CD4-positive, alpha-beta memory T cell (primary cell): ENCODE measurements at regions not wholly inside any gene's neighbourhood (a gene's known extent, or its start where the extent isn't known, plus 50 kb on each side); places are given as distances from the start of the nearest gene placed in this dataset.

ENCODE experiments used
- CTCF ChIA-PET: fragments of 350-600 bp; sonication (Branson Sonifier 250); formaldehyde crosslinking; loops from one replicate; lab custom pipeline; 2021; ENCODE audit warnings: inconsistent platforms; ENCODE audit not compliant: partially characterized antibody; lab: Charles Lee
- POLR2A ChIA-PET: fragments of 350-600 bp; sonication (Branson Sonifier 250); formaldehyde crosslinking; loops from one replicate; lab custom pipeline; 2021; ENCODE audit not compliant: partially characterized antibody; lab: Charles Lee
- DNase-seq, 5 donors: peaks; one replicate each; pipeline versions ENCODE4 v3.0.0 to v3.0.0-alpha.2; 2020 to 2022; ENCODE audit warnings: mixed read lengths in 1 of 5
- H3K27ac ChIP-seq: one replicate; pipeline ENCODE4 v1.7.0; 2013; ENCODE audit warnings: low read depth, low read length
- H3K27me3 ChIP-seq: 2 replicates; pipeline ENCODE4 v1.7.0; 2013; ENCODE audit warnings: mild to moderate bottlenecking, low read length, moderate library complexity; ENCODE audit not compliant: insufficient read depth
- H3K36me3 ChIP-seq: 2 replicates; pipeline ENCODE4 v1.7.0; 2013; ENCODE audit warnings: mild to moderate bottlenecking, low read length, moderate library complexity; ENCODE audit not compliant: insufficient read depth
- H3K4me1 ChIP-seq: 2 replicates; pipeline ENCODE4 v1.7.0; 2013; ENCODE audit warnings: mild to moderate bottlenecking, low read length, moderate library complexity; ENCODE audit not compliant: insufficient read depth
- H3K4me3 ChIP-seq, 2 donors: one replicate each; pipeline ENCODE4 v1.7.0; 2013; ENCODE audit warnings: low read length in 2 of 2, mild to moderate bottlenecking in 1 of 2
- H3K9me3 ChIP-seq, 2 donors: one replicate each; pipeline ENCODE4 v1.7.0; 2013; ENCODE audit warnings: low read length in 2 of 2, control low read depth in 1 of 2; ENCODE audit not compliant: control insufficient read depth in 1 of 2
- H3K27ac Mint-ChIP-seq, 7 donors: one replicate each; pipeline ENCODE4 v1.8.0; 2020 to 2021; ENCODE audit warnings: mixed read lengths in 7 of 7, mild to moderate bottlenecking in 6 of 7, inconsistent platforms in 3 of 7, moderate library complexity in 3 of 7
- H3K27me3 Mint-ChIP-seq, 2 donors: one replicate each; pipeline ENCODE4 v1.8.0; 2020 to 2021; ENCODE audit warnings: mixed read lengths in 2 of 2
- H3K36me3 Mint-ChIP-seq, 2 donors: one replicate each; pipeline ENCODE4 v1.8.0; 2020 to 2021; ENCODE audit warnings: mixed read lengths in 2 of 2, inconsistent platforms in 1 of 2, mild to moderate bottlenecking in 1 of 2
- H3K4me1 Mint-ChIP-seq, 4 donors: one replicate each; pipeline ENCODE4 v1.8.0; 2020 to 2021; ENCODE audit warnings: mixed read lengths in 4 of 4, mild to moderate bottlenecking in 1 of 4
- H3K4me3 Mint-ChIP-seq, 8 donors: one replicate each; pipeline ENCODE4 v1.8.0; 2020 to 2021; ENCODE audit warnings: mixed read lengths in 8 of 8, mild to moderate bottlenecking in 7 of 8, moderate library complexity in 6 of 8, inconsistent platforms in 3 of 8
- H3K9me3 Mint-ChIP-seq, 8 donors: one replicate each; pipeline ENCODE4 v1.8.0; 2020 to 2021; ENCODE audit warnings: mixed read lengths in 8 of 8, mild to moderate bottlenecking in 5 of 8, inconsistent platforms in 3 of 8, moderate library complexity in 1 of 8
- intact Hi-C: fragments of 100-400 bp; cut with micrococcal nuclease; formaldehyde crosslinking; loops from one replicate; pipeline ENCODE4 v1.15.1; 2023

GRCh38 chr1:17957588-17958267 lies 149.9 kb upstream of the IGSF21 start:
- Mint-ChIP-seq H3K4me3 (no peak overlapping the region), H3K27ac (no peak overlapping the region)
- CTCF ChIA-PET: no interaction called here

GRCh38 chr1:17958704-17959103 lies 148.9 kb upstream of the IGSF21 start:
- intact Hi-C loops: no loop called here
- no peaks in the 10 kb centered on the region for H3K9me3 Mint-ChIP-seq

More at GRCh38 chr1:17957588-17958267, 149.9 kb upstream of the IGSF21 start:
- Histone ChIP-seq H3K36me3 (no peaks in the 10 kb centered on the region), H3K9me3 (no peaks in the 10 kb centered on the region), H3K27me3 (no peaks in the 10 kb centered on the region), H3K4me3 (no peak overlapping the region), H3K4me1 (no peaks in the 10 kb centered on the region), H3K27ac (no peak overlapping the region)
- DNase-seq: no peak
- Mint-ChIP-seq H3K27me3 (peaks cover 10 to 18% of the 10 kb centered on the region in 2 donors), H3K4me1 (no peaks in the 10 kb centered on the region), H3K9me3 (no peaks in the 10 kb centered on the region), H3K36me3 (no peaks in the 10 kb centered on the region)
- intact Hi-C loops: no loop called here
- POLR2A ChIA-PET: no interaction called here

GRCh38 chr1:17963513-17963912 lies 144.1 kb upstream of the IGSF21 start:
- no peaks in the 10 kb centered on the region for H3K9me3 ChIP-seq
- peaks cover 0 to 7% (median 0%) of the 10 kb centered on the region in 8 donors for H3K9me3 Mint-ChIP-seq
- H3K27ac ChIP-seq: no peak overlapping the region
- POLR2A ChIA-PET: no interaction called here
- CTCF ChIA-PET: interaction anchor here (1.0 kb wide), 1 partner anchor 16 kb away, joined by 3 read pairs; no protein-coding TSS in a partner anchor
- no peak overlapping the region for H3K4me3 ChIP-seq
- no peak overlapping the region for H3K4me3 Mint-ChIP-seq
- no peaks in the 10 kb centered on the region for H3K4me1 ChIP-seq
- no peaks in the 10 kb centered on the region for H3K27me3 ChIP-seq
- H3K27me3 Mint-ChIP-seq: peaks cover 4 to 13% of the 10 kb centered on the region in 2 donors
- H3K36me3 ChIP-seq: no peaks in the 10 kb centered on the region
- intact Hi-C loops: no loop called here
- H3K4me1 Mint-ChIP-seq: no peaks in the 10 kb centered on the region
- no peaks in the 10 kb centered on the region for H3K36me3 Mint-ChIP-seq
- H3K27ac Mint-ChIP-seq: no peak overlapping the region
- no peak for DNase-seq

More at GRCh38 chr1:17958704-17959103, 148.9 kb upstream of the IGSF21 start:
- Histone ChIP-seq H3K27ac (no peak overlapping the region), H3K4me3 (no peak overlapping the region), H3K27me3 (no peaks in the 10 kb centered on the region), H3K9me3 (no peaks in the 10 kb centered on the region), H3K4me1 (no peaks in the 10 kb centered on the region), H3K36me3 (no peaks in the 10 kb centered on the region)
- Mint-ChIP-seq H3K4me1 (no peaks in the 10 kb centered on the region), H3K27me3 (peaks cover 5 to 12% of the 10 kb centered on the region in 2 donors), H3K4me3 (no peak overlapping the region), H3K36me3 (no peaks in the 10 kb centered on the region), H3K27ac (no peak overlapping the region)
- ChIA-PET POLR2A (no interaction called here), CTCF (no interaction called here)
- DNase-seq: no peak

GRCh38 chr1:17965515-17966100 lies 142.0 kb upstream of the IGSF21 start:
- H3K27me3 Mint-ChIP-seq: peaks cover 3 to 13% of the 10 kb centered on the region in 2 donors
- H3K27ac Mint-ChIP-seq: peak overlapping the region in 1 of 7 donors; percentile 78
- no peak overlapping the region for H3K27ac ChIP-seq
- no peak overlapping the region for H3K4me3 ChIP-seq
- DNase-seq: no peak
- no peaks in the 10 kb centered on the region for H3K4me1 ChIP-seq
- intact Hi-C loops: no loop called here
- H3K36me3 ChIP-seq: no peaks in the 10 kb centered on the region
- ChIA-PET POLR2A (no interaction called here), CTCF (no interaction called here)
- H3K4me3 Mint-ChIP-seq: no peak overlapping the region
- H3K9me3 Mint-ChIP-seq: peaks cover 0 to 7% (median 0%) of the 10 kb centered on the region in 8 donors
- H3K4me1 Mint-ChIP-seq: no peaks in the 10 kb centered on the region
- no peaks in the 10 kb centered on the region for H3K36me3 Mint-ChIP-seq
- no peaks in the 10 kb centered on the region for H3K9me3 ChIP-seq
- no peaks in the 10 kb centered on the region for H3K27me3 ChIP-seq

GRCh38 chr1:17966341-17966740 lies 141.3 kb upstream of the IGSF21 start:
- no peaks in the 10 kb centered on the region for H3K36me3 ChIP-seq
- H3K9me3 Mint-ChIP-seq: peaks cover 0 to 7% (median 0%) of the 10 kb centered on the region in 8 donors
- no peaks in the 10 kb centered on the region for H3K4me1 Mint-ChIP-seq
- intact Hi-C loops: no loop called here
- H3K4me3 Mint-ChIP-seq: no peak overlapping the region
- no peaks in the 10 kb centered on the region for H3K9me3 ChIP-seq
- ChIA-PET POLR2A (no interaction called here), CTCF (no interaction called here)
- H3K4me3 ChIP-seq: no peak overlapping the region
- H3K4me1 ChIP-seq: no peaks in the 10 kb centered on the region
- no peak overlapping the region for H3K27ac ChIP-seq
- H3K27me3 ChIP-seq: no peaks in the 10 kb centered on the region
- H3K27ac Mint-ChIP-seq: no peak overlapping the region
- H3K36me3 Mint-ChIP-seq: no peaks in the 10 kb centered on the region
- no peak for DNase-seq
- H3K27me3 Mint-ChIP-seq: peaks cover 2 to 12% of the 10 kb centered on the region in 2 donors

GRCh38 chr1:17967623-17968255 lies 139.9 kb upstream of the IGSF21 start:
- H3K4me1 Mint-ChIP-seq: no peaks in the 10 kb centered on the region
- intact Hi-C loops: no loop called here
- H3K4me3 Mint-ChIP-seq: no peak overlapping the region
- ChIA-PET POLR2A (no interaction called here), CTCF (no interaction called here)
- DNase-seq: no peak
- no peak overlapping the region for H3K27ac Mint-ChIP-seq
- H3K9me3 Mint-ChIP-seq: peaks cover 0 to 7% (median 0%) of the 10 kb centered on the region in 8 donors
- H3K36me3 Mint-ChIP-seq: no peaks in the 10 kb centered on the region
- no peaks in the 10 kb centered on the region for H3K27me3 ChIP-seq
- H3K36me3 ChIP-seq: no peaks in the 10 kb centered on the region
- H3K27ac ChIP-seq: no peak overlapping the region
- no peak overlapping the region for H3K4me3 ChIP-seq
- no peaks in the 10 kb centered on the region for H3K9me3 ChIP-seq
- H3K27me3 Mint-ChIP-seq: peaks cover 2 to 6% of the 10 kb centered on the region in 2 donors
- no peaks in the 10 kb centered on the region for H3K4me1 ChIP-seq

- H3K4me1 ChIP-seq: no peaks in the 10 kb centered on the region
- CTCF ChIA-PET: no interaction called here
- Mint-ChIP-seq H3K27ac (no peak overlapping the region), H3K4me3 (no peak overlapping the region), H3K4me1 (no peaks in the 10 kb centered on the region), H3K9me3 (peaks cover 0 to 7% (median 0%) of the 10 kb centered on the region in 8 donors), H3K27me3 (peaks cover 6 to 9% of the 10 kb centered on the region in 2 donors), H3K36me3 (no peaks in the 10 kb centered on the region)
- no peaks in the 10 kb centered on the region for H3K27me3 ChIP-seq
- no peak for DNase-seq
- H3K9me3 ChIP-seq: no peaks in the 10 kb centered on the region
- H3K4me3 ChIP-seq: no peak overlapping the region
- POLR2A ChIA-PET: no interaction called here
- intact Hi-C loops: no loop called here
- H3K27ac ChIP-seq: no peak overlapping the region
- H3K36me3 ChIP-seq: no peaks in the 10 kb centered on the region
Measured at GRCh38 chr1:17970757-17971156, 136.8 kb upstream of the IGSF21 start.
